GM23248 (cell line): ENCODE measurements at regions not wholly inside any gene's neighbourhood (a gene's known extent, or its start where the extent isn't known, plus 50 kb on each side); places are given as distances from the start of the nearest gene placed in this dataset.

Experiments used
- EZH2 ChIP-seq: fragments of 200-600 bp; sonication (generic); IDR thresholded peaks from 2 replicates; pipeline ENCODE4 v1.6.1; 2018; ENCODE audit warnings: antibody characterized with exemption, mild to moderate bottlenecking; ENCODE audit not compliant: insufficient read depth, poor library complexity, severe bottlenecking
- EZH2phosphoT487 ChIP-seq: fragments of 200-600 bp; sonication (generic); IDR thresholded peaks from 2 replicates; pipeline ENCODE4 v1.6.1; 2018; ENCODE audit warnings: antibody characterized with exemption, moderate library complexity, mild to moderate bottlenecking, low read depth; ENCODE audit not compliant: insufficient read depth

DNA sequence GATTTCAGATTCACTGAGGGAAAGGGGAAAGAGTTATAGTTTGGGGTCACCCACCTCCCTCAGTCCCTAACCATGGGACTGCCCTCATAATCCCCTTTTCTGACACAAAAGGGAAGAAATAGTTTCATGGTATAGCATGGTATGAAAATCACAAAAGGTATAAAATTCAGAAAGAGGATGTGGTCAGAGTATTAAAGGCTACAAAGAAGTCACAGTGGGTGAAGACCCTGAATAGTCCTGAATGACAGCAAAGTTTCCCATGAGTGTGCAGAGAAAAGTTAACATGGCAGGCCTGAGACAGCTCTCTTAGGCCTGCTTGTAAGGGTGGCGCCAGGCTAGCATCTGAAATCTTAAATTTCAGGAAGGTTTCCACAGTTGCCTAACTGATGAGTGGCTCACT lies 290.6 kb upstream of the ZNF608 start:
- TF ChIP-seq EZH2phosphoT487 (no peak), EZH2 (no peak)
